ENCODE measurements at regions not wholly inside any gene's neighbourhood (a gene's known extent, or its start where the extent isn't known, plus 50 kb on each side); places are given as distances from the start of the nearest gene placed in this dataset.

- H3K23ac ChIP-seq (ENCODE audit: low read depth, low read length): no peak overlapping the region
- dilution Hi-C loops (cut with HindIII; ENCODE audit: low sequenced_read_pairs, unreplicated experiment): no loop called here
Measured at GRCh38 chr13:47650209-47650608, 350.9 kb downstream of the SUCLA2 start.

More at GRCh38 chr13:47650209-47650608, 350.9 kb downstream of the SUCLA2 start:
- Histone ChIP-seq H3K4ac (ENCODE audit: low read depth, low read length) (no peak overlapping the region), H2BK15ac (ENCODE audit: low read depth, low read length) (no peak overlapping the region), H3K14ac (replicated peaks; ENCODE audit: low read depth, low read length) (no peak overlapping the region), H2AK5ac (ENCODE audit: low read depth, low read length) (no peak overlapping the region), H3K9ac (ENCODE audit: low read depth, low read length) (no peak overlapping the region), H4K8ac (ENCODE audit: low read depth in 2 of 2, low read length in 2 of 2) (no peak overlapping the region), H3K27ac (ENCODE audit: insufficient read depth, low read length) (no peak overlapping the region), H3K4me2 (ENCODE audit: low read depth, low read length) (no peak overlapping the region), H3K56ac (ENCODE audit: extremely low read depth, insufficient read depth, low read length) (no peak overlapping the region), H3K9me3 (ENCODE audit: control insufficient read depth, insufficient read depth, low read length) (no peaks in the 10 kb centered on the region), H4K91ac (ENCODE audit: insufficient read depth, low read depth, low read length) (no peak overlapping the region), H3K36me3 (ENCODE audit: control insufficient read depth, insufficient read depth, low read length) (no peaks in the 10 kb centered on the region), H3K4me3 (ENCODE audit: insufficient read depth, low read depth, low read length) (no peak overlapping the region), H3K18ac (ENCODE audit: low read depth, low read length) (no peak overlapping the region), H2AFZ (replicated peaks; ENCODE audit: low read length, poor library complexity) (no peak overlapping the region), H3K79me1 (ENCODE audit: low read depth in 1 of 2, low read length in 2 of 2) (no peaks in the 10 kb centered on the region), H2BK120ac (ENCODE audit: low read depth, low read length) (no peak overlapping the region), H4K20me1 (ENCODE audit: insufficient read depth, low read length) (no peaks in the 10 kb centered on the region), H3K9me1 (ENCODE audit: insufficient read depth, low read length) (no peaks in the 10 kb centered on the region), H2BK5ac (ENCODE audit: low read depth, low read length, poor library complexity, severe bottlenecking) (no peak overlapping the region), H3K4me1 (ENCODE audit: control insufficient read depth, insufficient read depth, low read length) (no peaks in the 10 kb centered on the region; the same call in 1 of the 2 replicates), H2BK20ac (ENCODE audit: low read depth, low read length) (no peak overlapping the region), H2AK9ac (replicated peaks; ENCODE audit: low read depth, low read length, poor library complexity) (no peak overlapping the region), H3K27me3 (ENCODE audit: control insufficient read depth, insufficient read depth, low read length) (peaks cover 4% of the 10 kb centered on the region; the same call in 1 of the 2 replicates), H4K5ac (ENCODE audit: low read depth, low read length) (no peak overlapping the region)
- no peak for ATAC-seq (ENCODE audit: low read depth)
- intact Hi-C loops (cut with micrococcal nuclease) (no loop called here), in situ Hi-C loops (cut with MboI; ENCODE audit: low sequenced_read_pairs) (no loop called here)
- BruUV-seq (replicated peaks): no TSS peak
- POLR2A ChIA-PET (ENCODE audit: unreplicated experiment): no interaction called here
- DNase-seq: no peak
- CTCF ChIA-PET: no interaction called here
- TF ChIP-seq POLR2A (IDR thresholded peaks at IDR 0.05; ENCODE audit: low read depth, low read length): no peak
- no peak for TF ChIP-seq ELK1 (IDR thresholded peaks at IDR 0.05; ENCODE audit: borderline replicate concordance, low read depth, low read length)
- TF ChIP-seq MXI1 (IDR thresholded peaks at IDR 0.05; ENCODE audit: borderline replicate concordance, low read depth, low read length): no peak
- TF ChIP-seq, protein P1, sequence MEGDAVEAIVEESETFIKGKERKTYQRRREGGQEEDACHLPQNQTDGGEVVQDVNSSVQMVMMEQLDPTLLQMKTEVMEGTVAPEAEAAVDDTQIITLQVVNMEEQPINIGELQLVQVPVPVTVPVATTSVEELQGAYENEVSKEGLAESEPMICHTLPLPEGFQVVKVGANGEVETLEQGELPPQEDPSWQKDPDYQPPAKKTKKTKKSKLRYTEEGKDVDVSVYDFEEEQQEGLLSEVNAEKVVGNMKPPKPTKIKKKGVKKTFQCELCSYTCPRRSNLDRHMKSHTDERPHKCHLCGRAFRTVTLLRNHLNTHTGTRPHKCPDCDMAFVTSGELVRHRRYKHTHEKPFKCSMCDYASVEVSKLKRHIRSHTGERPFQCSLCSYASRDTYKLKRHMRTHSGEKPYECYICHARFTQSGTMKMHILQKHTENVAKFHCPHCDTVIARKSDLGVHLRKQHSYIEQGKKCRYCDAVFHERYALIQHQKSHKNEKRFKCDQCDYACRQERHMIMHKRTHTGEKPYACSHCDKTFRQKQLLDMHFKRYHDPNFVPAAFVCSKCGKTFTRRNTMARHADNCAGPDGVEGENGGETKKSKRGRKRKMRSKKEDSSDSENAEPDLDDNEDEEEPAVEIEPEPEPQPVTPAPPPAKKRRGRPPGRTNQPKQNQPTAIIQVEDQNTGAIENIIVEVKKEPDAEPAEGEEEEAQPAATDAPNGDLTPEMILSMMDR (conservative IDR thresholded peaks at IDR 0.05; ENCODE audit: low read depth, low read length): no peak
- TF ChIP-seq CEBPB (IDR thresholded peaks at IDR 0.05; ENCODE audit: low read depth, low read length): no peak
- TF ChIP-seq NFE2L2 (IDR thresholded peaks at IDR 0.05; ENCODE audit: low read depth, low read length): no peak
- TF ChIP-seq FOS (IDR thresholded peaks at IDR 0.05; ENCODE audit: low read depth, low read length): no peak
- no peak for TF ChIP-seq SMC3 (IDR thresholded peaks at IDR 0.05; ENCODE audit: low read depth, low read length)
